GM12892 (cell line): ENCODE measurements at regions not wholly inside any gene's neighbourhood (a gene's known extent, or its start where the extent isn't known, plus 50 kb on each side); places are given as distances from the start of the nearest gene placed in this dataset.

Experiments used
- POLR2A ChIP-seq: IDR thresholded peaks from 2 replicates; pipeline ENCODE4 v1.6.1; 2011; ENCODE audit warnings: low read depth, low read length, control low read depth
- POLR2AphosphoS5 ChIP-seq: IDR thresholded peaks from 2 replicates; pipeline ENCODE4 v1.6.1; 2011; ENCODE audit warnings: low read depth, low read length, control low read depth
- TAF1 ChIP-seq: IDR thresholded peaks from 2 replicates; pipeline ENCODE4 v1.6.1; 2011; ENCODE audit warnings: low read depth, mild to moderate bottlenecking, control low read depth, low read length, borderline replicate concordance

DNA sequence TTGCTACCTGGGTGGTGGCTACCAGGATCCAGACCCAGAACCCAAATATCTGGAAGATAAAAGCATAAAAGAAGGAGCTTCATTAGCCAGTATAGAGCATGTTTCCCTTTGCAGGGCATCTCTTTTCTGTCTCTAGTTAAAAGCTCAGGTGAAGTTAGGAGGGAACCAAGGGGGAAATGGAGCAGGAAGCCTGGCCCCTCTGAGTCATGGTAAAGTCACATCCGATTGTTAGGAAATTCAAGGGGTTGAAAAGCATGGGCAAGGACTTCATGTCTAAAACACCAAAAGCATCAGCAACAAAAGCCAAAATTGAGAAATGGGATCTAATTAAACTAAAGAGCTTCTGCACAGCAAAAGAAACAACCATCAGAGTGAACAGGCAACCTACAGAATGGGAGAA lies 126.9 kb downstream of the RPIA start:
- TF ChIP-seq POLR2A (no peak), POLR2AphosphoS5 (no peak), TAF1 (no peak)
